Mammary epithelial cell (primary cell): ENCODE measurements at regions not wholly inside any gene's neighbourhood (a gene's known extent, or its start where the extent isn't known, plus 50 kb on each side); places are given as distances from the start of the nearest gene placed in this dataset.

Experiments used
- EZH2 ChIP-seq: IDR thresholded peaks from 2 replicates; pipeline ENCODE4 v1.6.1; 2012; ENCODE audit warnings: low read length, inconsistent platforms, borderline replicate concordance
- TF ChIP-seq, protein P1 (sequence below), 2 donors: IDR thresholded peaks in 1 of 2; conservative IDR thresholded peaks in 1 of 2; 2 replicates each; pipeline ENCODE4 v1.5.1; 2011 to 2012; ENCODE audit warnings: inconsistent platforms in 2 of 2, low read length in 2 of 2, mild to moderate bottlenecking in 2 of 2, control low read depth in 1 of 2, low read depth in 1 of 2; ENCODE audit not compliant: insufficient read depth in 1 of 2; ENCODE audit errors: extremely low read depth in 1 of 2

DNA sequence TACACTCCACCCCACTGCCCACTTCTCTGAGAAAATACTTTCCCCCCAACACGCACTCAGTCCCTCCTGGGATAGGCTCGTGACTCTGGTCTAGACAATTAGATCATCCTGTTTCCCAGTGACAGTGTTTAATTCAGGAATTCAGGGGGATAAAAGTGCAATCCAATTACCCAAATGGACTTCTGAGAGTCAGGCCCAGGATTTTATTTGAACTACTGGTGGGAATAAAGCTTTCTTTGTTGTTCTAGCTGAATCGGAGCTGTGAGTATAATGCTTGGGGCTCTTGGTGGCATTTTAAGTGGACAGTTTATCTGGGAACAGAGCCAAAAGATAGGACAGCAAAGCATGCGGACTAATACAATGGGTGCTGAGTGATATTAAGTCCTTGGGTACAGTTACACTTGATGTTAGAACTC, 683.3 kb downstream of the MAT2B start:
- TF ChIP-seq, protein P1, sequence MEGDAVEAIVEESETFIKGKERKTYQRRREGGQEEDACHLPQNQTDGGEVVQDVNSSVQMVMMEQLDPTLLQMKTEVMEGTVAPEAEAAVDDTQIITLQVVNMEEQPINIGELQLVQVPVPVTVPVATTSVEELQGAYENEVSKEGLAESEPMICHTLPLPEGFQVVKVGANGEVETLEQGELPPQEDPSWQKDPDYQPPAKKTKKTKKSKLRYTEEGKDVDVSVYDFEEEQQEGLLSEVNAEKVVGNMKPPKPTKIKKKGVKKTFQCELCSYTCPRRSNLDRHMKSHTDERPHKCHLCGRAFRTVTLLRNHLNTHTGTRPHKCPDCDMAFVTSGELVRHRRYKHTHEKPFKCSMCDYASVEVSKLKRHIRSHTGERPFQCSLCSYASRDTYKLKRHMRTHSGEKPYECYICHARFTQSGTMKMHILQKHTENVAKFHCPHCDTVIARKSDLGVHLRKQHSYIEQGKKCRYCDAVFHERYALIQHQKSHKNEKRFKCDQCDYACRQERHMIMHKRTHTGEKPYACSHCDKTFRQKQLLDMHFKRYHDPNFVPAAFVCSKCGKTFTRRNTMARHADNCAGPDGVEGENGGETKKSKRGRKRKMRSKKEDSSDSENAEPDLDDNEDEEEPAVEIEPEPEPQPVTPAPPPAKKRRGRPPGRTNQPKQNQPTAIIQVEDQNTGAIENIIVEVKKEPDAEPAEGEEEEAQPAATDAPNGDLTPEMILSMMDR (conservative IDR thresholded peaks at IDR 0.05 in 1 of 2, IDR thresholded peaks at IDR 0.05 in 1 of 2; ENCODE audit: extremely low read depth in 1 of 2, insufficient read depth in 1 of 2, low read depth in 1 of 2, low read length in 2 of 2), result no peak
- TF ChIP-seq EZH2, result no peak
